ENCODE measurements at regions not wholly inside any gene's neighbourhood (a gene's known extent, or its start where the extent isn't known, plus 50 kb on each side); places are given as distances from the start of the nearest gene placed in this dataset.
A peak's percentile ranks its signal among the peaks of the same experiment; 100 is the strongest.
"Not testable (repeated sequence)": the region's sequence is repeated elsewhere in the genome, so short reads cannot be mapped to it uniquely, and the experiment has no call there.

DNA sequence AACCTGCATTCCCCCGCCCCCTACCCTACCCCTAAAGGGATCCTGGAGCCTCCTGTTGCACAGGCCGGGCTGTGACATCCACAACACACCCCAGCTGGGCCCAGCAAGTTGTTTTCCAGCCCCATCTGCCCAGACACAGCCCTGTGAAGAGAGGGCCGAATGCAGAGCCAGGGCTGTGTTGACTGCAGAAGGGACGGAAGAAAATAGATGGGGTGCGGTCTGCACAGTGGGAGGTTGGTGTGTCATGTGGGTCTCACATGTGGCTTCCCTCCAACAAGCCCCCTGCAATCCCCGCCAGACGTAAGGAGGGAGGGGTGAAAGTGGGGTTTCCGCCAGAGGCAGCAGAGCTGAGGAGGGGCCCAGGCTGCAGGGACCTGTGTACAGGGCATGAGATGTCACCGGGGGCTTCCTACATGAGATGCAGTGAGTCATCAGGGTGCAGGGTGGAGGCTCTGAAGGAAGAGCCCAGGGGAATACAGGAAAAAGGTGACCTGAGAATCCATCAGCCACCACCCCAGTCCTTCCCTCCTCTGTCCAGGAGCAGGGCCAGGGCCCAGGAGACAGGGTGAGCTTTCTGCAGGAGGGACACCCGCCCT, 60.2 kb upstream of the SULF2 start:
- peak; percentile 68 for DNase-seq

- DNase-seq = not testable (repeated sequence)
These were observed 59.3 kb upstream of the SULF2 start for GRCh38 chr20:47844568-47844906.

- DNase-seq = no peak
These were observed 58.7 kb upstream of the SULF2 start for GRCh38 chr20:47843886-47844567.

- DNase-seq = peak; percentile 35
These were observed 57.7 kb upstream of the SULF2 start for GRCh38 chr20:47842950-47843349.

DNA sequence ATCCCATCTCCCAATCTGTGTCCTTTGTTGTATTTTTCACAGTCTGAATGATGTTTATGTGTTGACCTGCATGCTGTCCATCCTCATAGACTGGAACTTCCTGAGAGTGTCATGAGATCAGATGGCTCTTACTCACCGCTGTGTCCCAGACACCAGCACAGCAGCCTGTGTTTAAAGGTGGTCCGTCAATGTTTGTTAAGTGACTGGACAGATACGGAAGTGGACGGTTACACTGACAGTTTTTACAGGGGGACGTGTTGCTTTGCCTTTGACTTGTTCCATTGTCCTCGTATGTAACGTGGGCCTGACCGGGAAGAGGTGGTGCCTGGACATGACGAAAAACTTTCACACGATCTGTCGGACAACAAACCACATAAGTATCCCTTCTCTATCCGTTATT, 56.7 kb upstream of the SULF2 start:
- DNase-seq = not testable (repeated sequence)

- not testable (repeated sequence) for DNase-seq
These were observed 51.1 kb upstream of the SULF2 start for GRCh38 chr20:47836256-47836817.
